PFSK-1 (cell line): ENCODE measurements at regions not wholly inside any gene's neighbourhood (a gene's known extent, or its start where the extent isn't known, plus 50 kb on each side); places are given as distances from the start of the nearest gene placed in this dataset.

ENCODE experiments used
- POLR2AphosphoS5 ChIP-seq: IDR thresholded peaks from 2 replicates; pipeline ENCODE4 v1.6.1; 2012; ENCODE audit warnings: low read depth, mild to moderate bottlenecking, control low read depth, low read length, moderate library complexity
- REST ChIP-seq, 2 experiments: IDR thresholded peaks; 2 replicates each; pipeline versions ENCODE4 v1.6.1 to v1.8.0; 2011 to 2012; ENCODE audit warnings: low read depth in 2 of 2, low read length in 2 of 2, control low read depth in 1 of 2, inconsistent platforms in 1 of 2, mild to moderate bottlenecking in 1 of 2, moderate library complexity in 1 of 2; ENCODE audit not compliant: insufficient read depth in 1 of 2
- SIN3A ChIP-seq: IDR thresholded peaks from 2 replicates; pipeline ENCODE4 v1.6.1; 2012; ENCODE audit warnings: mild to moderate bottlenecking, low read length, moderate library complexity, borderline replicate concordance; ENCODE audit not compliant: insufficient read depth

DNA sequence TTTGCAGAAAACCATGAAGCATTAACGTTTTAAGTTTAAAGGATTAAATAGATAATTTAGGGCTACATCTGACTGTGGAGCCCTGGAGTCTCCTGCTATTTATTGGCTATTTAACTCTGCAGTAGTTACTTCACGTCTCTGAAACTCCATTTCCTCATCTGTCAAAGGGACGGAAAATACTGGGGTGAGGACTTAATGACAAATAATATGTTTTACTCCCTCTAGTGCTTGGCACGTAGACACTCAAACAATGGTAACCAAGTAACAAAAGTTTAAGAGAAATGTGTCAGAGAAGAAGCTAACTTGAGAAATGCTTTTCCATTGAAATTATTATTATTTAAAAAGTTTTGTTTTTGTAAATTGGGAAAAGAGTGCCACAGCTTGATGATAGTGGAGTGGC lies 130.7 kb upstream of the RCN1 start:
- TF ChIP-seq POLR2AphosphoS5 (no peak), REST (IDR thresholded peaks at IDR 0.05; ENCODE audit: insufficient read depth in 1 of 2, low read depth in 2 of 2, low read length in 2 of 2) (no peak), SIN3A (no peak)
